ENCODE measurements at regions not wholly inside any gene's neighbourhood (a gene's known extent, or its start where the extent isn't known, plus 50 kb on each side); places are given as distances from the start of the nearest gene placed in this dataset.

DNA sequence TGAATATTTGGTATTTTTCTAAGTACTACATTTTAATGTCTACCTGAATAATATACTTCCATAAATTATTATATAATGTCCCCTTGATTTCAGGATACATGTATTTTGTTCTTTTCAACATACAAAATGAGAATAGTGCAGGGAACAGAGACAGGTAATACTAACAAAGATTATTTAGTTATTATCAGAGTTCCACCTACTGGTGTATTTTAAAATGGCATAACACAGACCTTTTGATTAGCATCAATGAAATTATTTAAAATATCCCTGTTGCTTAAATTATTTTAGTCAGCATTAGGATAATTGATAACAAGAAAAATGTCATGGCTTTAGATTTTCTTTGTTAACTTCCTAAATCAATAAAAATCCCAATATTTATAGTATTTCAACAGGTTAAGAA lies 184.0 kb downstream of the PRDM13 start:
- no peaks in the 10 kb centered on the region for H3K4me1 ChIP-seq (ENCODE audit: control insufficient read depth in 2 of 3, insufficient read depth in 2 of 3, low read depth in 1 of 3, low read length in 3 of 3)

DNA sequence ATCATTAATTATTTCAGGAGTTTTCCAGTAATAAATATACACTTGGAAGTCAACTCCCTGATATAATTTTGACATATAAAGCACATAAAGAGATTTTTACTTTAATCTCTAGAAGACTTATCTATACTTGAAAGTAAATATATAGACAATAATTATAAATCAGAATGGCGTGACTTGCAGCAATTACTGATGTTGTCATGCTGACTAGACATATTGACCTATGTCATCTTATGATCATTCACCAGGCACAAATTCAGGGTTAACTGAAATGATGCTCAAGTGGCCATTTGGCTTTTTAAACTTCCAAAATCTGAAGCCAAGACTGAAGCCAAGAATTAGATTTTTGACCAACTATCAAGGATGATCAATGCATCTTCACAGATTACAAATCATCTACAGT lies 192.2 kb downstream of the MCHR2 start:
- H3K9me3 ChIP-seq (ENCODE audit: control insufficient read depth in 2 of 3, insufficient read depth in 1 of 3, low read length in 3 of 3) = no peaks in the 10 kb centered on the region
- no peak overlapping the region for H3K4me3 ChIP-seq (ENCODE audit: low read length in 3 of 3)
- no peaks in the 10 kb centered on the region for H3K36me3 ChIP-seq (ENCODE audit: control insufficient read depth in 2 of 3, insufficient read depth in 3 of 3, low read length in 3 of 3)
- H3K27ac ChIP-seq (ENCODE audit: low read depth in 2 of 2, low read length in 2 of 2) = no peak overlapping the region
- H3K27me3 ChIP-seq (ENCODE audit: control insufficient read depth, insufficient read depth, low read length) = no peaks in the 10 kb centered on the region
- intact Hi-C loops (cut with DNase I) = no loop called here
- TF ChIP-seq, protein P1, sequence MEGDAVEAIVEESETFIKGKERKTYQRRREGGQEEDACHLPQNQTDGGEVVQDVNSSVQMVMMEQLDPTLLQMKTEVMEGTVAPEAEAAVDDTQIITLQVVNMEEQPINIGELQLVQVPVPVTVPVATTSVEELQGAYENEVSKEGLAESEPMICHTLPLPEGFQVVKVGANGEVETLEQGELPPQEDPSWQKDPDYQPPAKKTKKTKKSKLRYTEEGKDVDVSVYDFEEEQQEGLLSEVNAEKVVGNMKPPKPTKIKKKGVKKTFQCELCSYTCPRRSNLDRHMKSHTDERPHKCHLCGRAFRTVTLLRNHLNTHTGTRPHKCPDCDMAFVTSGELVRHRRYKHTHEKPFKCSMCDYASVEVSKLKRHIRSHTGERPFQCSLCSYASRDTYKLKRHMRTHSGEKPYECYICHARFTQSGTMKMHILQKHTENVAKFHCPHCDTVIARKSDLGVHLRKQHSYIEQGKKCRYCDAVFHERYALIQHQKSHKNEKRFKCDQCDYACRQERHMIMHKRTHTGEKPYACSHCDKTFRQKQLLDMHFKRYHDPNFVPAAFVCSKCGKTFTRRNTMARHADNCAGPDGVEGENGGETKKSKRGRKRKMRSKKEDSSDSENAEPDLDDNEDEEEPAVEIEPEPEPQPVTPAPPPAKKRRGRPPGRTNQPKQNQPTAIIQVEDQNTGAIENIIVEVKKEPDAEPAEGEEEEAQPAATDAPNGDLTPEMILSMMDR (IDR thresholded peaks at IDR 0.05; ENCODE audit: borderline replicate concordance, extremely low read depth, insufficient read depth) = no peak
- no peak overlapping the region for H3K9ac ChIP-seq (ENCODE audit: low read length in 3 of 3)
- FAIRE-seq (no peak), DNase-seq (no peak)
- no peaks in the 10 kb centered on the region for H3K4me1 ChIP-seq (ENCODE audit: control insufficient read depth in 2 of 3, insufficient read depth in 2 of 3, low read depth in 1 of 3, low read length in 3 of 3)

More for the DNA sequence above, 184.0 kb downstream of the PRDM13 start:
- intact Hi-C loops (cut with DNase I) = no loop called here
- H3K9ac ChIP-seq (ENCODE audit: low read length in 3 of 3) = no peak overlapping the region
- H3K27ac ChIP-seq (ENCODE audit: low read depth in 2 of 2, low read length in 2 of 2) = no peak overlapping the region
- no peaks in the 10 kb centered on the region for H3K27me3 ChIP-seq (ENCODE audit: control insufficient read depth, insufficient read depth, low read length)
- H3K9me3 ChIP-seq (ENCODE audit: control insufficient read depth in 2 of 3, insufficient read depth in 1 of 3, low read length in 3 of 3) = no peaks in the 10 kb centered on the region
- no peak overlapping the region for H3K4me3 ChIP-seq (ENCODE audit: low read length in 3 of 3)
- FAIRE-seq = no peak
- no peaks in the 10 kb centered on the region for H3K36me3 ChIP-seq (ENCODE audit: control insufficient read depth in 2 of 3, insufficient read depth in 3 of 3, low read length in 3 of 3)
- TF ChIP-seq, protein P1 (IDR thresholded peaks at IDR 0.05; ENCODE audit: borderline replicate concordance, extremely low read depth, insufficient read depth) = no peak
- DNase-seq = no peak

DNA sequence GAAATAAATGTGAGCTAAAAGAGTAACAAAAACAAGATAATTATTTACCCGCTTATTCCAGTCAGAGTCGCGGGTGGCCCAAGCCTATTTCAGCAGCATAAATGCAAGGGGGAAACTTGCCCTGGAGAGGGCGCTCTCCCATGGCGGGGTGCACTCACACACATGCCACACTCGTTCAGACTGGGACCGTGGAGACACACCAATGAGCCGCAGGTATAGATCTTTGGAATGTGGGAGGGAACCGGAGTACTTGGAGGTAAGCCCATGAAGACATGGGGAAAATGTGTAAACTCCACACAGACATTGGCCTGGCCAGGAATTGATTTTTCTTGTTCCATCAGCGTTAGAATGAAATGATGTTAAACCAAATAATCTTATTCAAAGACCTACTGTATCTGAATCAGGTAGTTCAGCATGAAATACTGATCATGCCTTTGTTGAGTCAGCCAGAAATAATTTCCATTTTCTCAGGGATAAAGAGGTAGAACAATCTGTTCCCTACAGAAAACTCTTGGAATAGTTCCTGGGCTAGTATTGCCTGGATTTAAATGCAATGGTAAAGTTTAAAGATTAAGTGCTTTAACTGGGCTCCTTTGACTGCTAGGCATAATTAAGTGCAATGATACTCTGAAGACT lies 191.5 kb downstream of the MCHR2 start:
- H3K27me3 ChIP-seq (ENCODE audit: control insufficient read depth, insufficient read depth, low read length) = no peaks in the 10 kb centered on the region
- H3K9me3 ChIP-seq (ENCODE audit: control insufficient read depth in 2 of 3, insufficient read depth in 1 of 3, low read length in 3 of 3) = no peaks in the 10 kb centered on the region
- DNase-seq (peak in 1 of 5 donors; percentile 8), FAIRE-seq (no peak)
- no peak overlapping the region for H3K4me3 ChIP-seq (ENCODE audit: low read length in 3 of 3)
- H3K4me1 ChIP-seq (ENCODE audit: control insufficient read depth in 2 of 3, insufficient read depth in 2 of 3, low read depth in 1 of 3, low read length in 3 of 3) = no peaks in the 10 kb centered on the region
- intact Hi-C loops (cut with DNase I) = no loop called here
- H3K36me3 ChIP-seq (ENCODE audit: control insufficient read depth in 2 of 3, insufficient read depth in 3 of 3, low read length in 3 of 3) = no peaks in the 10 kb centered on the region
- no peak overlapping the region for H3K27ac ChIP-seq (ENCODE audit: low read depth in 2 of 2, low read length in 2 of 2)
- TF ChIP-seq, protein P1 (IDR thresholded peaks at IDR 0.05; ENCODE audit: borderline replicate concordance, extremely low read depth, insufficient read depth) = no peak
- no peak overlapping the region for H3K9ac ChIP-seq (ENCODE audit: low read length in 3 of 3)

DNA sequence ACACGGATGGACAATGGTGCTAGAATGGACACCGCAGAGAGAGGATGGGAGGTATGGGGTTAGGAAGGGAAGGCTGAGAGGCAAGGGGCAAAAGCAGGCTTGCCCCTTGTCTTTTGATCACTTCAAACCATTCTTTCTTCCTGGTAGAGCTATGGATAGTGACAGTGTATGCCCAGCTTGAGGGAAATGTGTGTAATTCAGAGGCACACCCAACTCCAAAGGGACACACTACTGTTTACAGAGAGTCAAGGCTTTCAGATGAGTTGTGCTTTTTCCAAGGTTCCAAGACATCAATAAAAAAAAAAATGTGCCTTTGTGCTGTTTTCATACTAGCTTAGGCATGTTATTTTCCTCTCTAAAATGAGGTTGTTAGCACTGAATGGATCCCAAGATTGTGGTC lies 185.0 kb downstream of the MCHR2 start:
- Histone ChIP-seq H3K27me3 (ENCODE audit: control insufficient read depth, insufficient read depth, low read length) (no peaks in the 10 kb centered on the region), H3K27ac (ENCODE audit: low read depth in 2 of 2, low read length in 2 of 2) (no peak overlapping the region), H3K9me3 (ENCODE audit: control insufficient read depth in 2 of 3, insufficient read depth in 1 of 3, low read length in 3 of 3) (no peaks in the 10 kb centered on the region), H3K4me3 (ENCODE audit: low read length in 3 of 3) (no peak overlapping the region), H3K4me1 (ENCODE audit: control insufficient read depth in 2 of 3, insufficient read depth in 2 of 3, low read depth in 1 of 3, low read length in 3 of 3) (no peaks in the 10 kb centered on the region), H3K36me3 (ENCODE audit: control insufficient read depth in 2 of 3, insufficient read depth in 3 of 3, low read length in 3 of 3) (no peaks in the 10 kb centered on the region), H3K9ac (ENCODE audit: low read length in 3 of 3) (no peak overlapping the region)
- TF ChIP-seq, protein P1 (IDR thresholded peaks at IDR 0.05; ENCODE audit: borderline replicate concordance, extremely low read depth, insufficient read depth) = no peak
- DNase-seq (no peak), FAIRE-seq (no peak)
- intact Hi-C loops (cut with DNase I) = no loop called here

Measured in kidney (tissue), 13 donors.